Keratinocyte (primary cell): ENCODE measurements at regions not wholly inside any gene's neighbourhood (a gene's known extent, or its start where the extent isn't known, plus 50 kb on each side); places are given as distances from the start of the nearest gene placed in this dataset.

ENCODE experiments used
- DNase-seq: peaks from one replicate; pipeline ENCODE4 v3.0.0-alpha.2; 2011; ENCODE audit warnings: low read depth, missing footprints, low spot score
- FAIRE-seq: peaks from 2 replicates; lab custom pipeline; 2011; peaks lifted over from hg19 to GRCh38; lab: Jason Lieb, UNC
- H2AFZ ChIP-seq: 2 replicates; pipeline ENCODE4 v1.6.0; 2012; ENCODE audit warnings: low read length, control low read depth, inconsistent platforms; ENCODE audit not compliant: control insufficient read depth
- H3K27ac ChIP-seq: 2 replicates; pipeline ENCODE4 v1.5.1; 2011; ENCODE audit warnings: low read length; ENCODE audit not compliant: control insufficient read depth, insufficient read depth
- H3K27me3 ChIP-seq: 3 replicates; pipeline ENCODE4 v1.6.0; 2011; ENCODE audit warnings: low read length; ENCODE audit not compliant: control insufficient read depth, insufficient read depth; ENCODE audit errors: extremely low read depth
- H3K36me3 ChIP-seq, 2 experiments: 2 replicates in 1 of 2; 3 replicates in 1 of 2; pipeline ENCODE4 v1.5.1; 2011; ENCODE audit warnings: low read length in 2 of 2, mild to moderate bottlenecking in 1 of 2; ENCODE audit not compliant: control insufficient read depth in 2 of 2, insufficient read depth in 2 of 2; ENCODE audit errors: extremely low read depth in 1 of 2
- H3K4me1 ChIP-seq: 3 replicates; pipeline ENCODE4 v1.5.1; 2011; ENCODE audit warnings: low read length; ENCODE audit not compliant: control insufficient read depth, insufficient read depth; ENCODE audit errors: extremely low read depth
- H3K4me2 ChIP-seq: 3 replicates; pipeline ENCODE4 v1.6.0; 2011; ENCODE audit warnings: low read depth, low read length; ENCODE audit not compliant: control insufficient read depth, insufficient read depth; ENCODE audit errors: extremely low read depth
- H3K4me3 ChIP-seq, 3 experiments: fragments of 200-600 bp in 1 of 3; sonication (generic) in 1 of 3; 2 replicates in 2 of 3; 3 replicates in 1 of 3; pipeline ENCODE4 v1.5.1; 2011 to 2016; ENCODE audit warnings: low read length in 3 of 3, mild to moderate bottlenecking in 3 of 3, control low read depth in 2 of 3, inconsistent platforms in 1 of 3, low read depth in 1 of 3, mixed read lengths in 1 of 3, mixed run types in 1 of 3, moderate library complexity in 1 of 3; ENCODE audit not compliant: control insufficient read depth in 2 of 3, insufficient read depth in 2 of 3; ENCODE audit errors: extremely low read depth in 1 of 3
- H3K79me2 ChIP-seq: 2 replicates; pipeline ENCODE4 v1.6.0; 2012; ENCODE audit warnings: low read length; ENCODE audit not compliant: control insufficient read depth, insufficient read depth
- H3K9ac ChIP-seq: 3 replicates; pipeline ENCODE4 v1.6.0; 2011; ENCODE audit warnings: low read length; ENCODE audit not compliant: control insufficient read depth, insufficient read depth; ENCODE audit errors: extremely low read depth
- H3K9me1 ChIP-seq: 3 replicates; pipeline ENCODE4 v1.6.0; 2011; ENCODE audit warnings: low read length; ENCODE audit not compliant: control insufficient read depth, insufficient read depth; ENCODE audit errors: extremely low read depth
- H3K9me3 ChIP-seq: 2 replicates; pipeline ENCODE4 v1.5.1; 2012; ENCODE audit warnings: low read depth, low read length; ENCODE audit not compliant: control insufficient read depth
- H4K20me1 ChIP-seq: 3 replicates; pipeline ENCODE4 v1.6.0; 2011; ENCODE audit warnings: low read length; ENCODE audit not compliant: control insufficient read depth, insufficient read depth; ENCODE audit errors: extremely low read depth
- EZH2 ChIP-seq: IDR thresholded peaks from one replicate; pipeline ENCODE4 v1.6.1; 2012; ENCODE audit warnings: inconsistent platforms, mild to moderate bottlenecking, low read length, moderate library complexity
- dilution Hi-C: fragments of 300-500 bp; cut with MboI; formaldehyde crosslinking; loops from one replicate; pipeline ENCODE4 v1.7.0; 2020; ENCODE audit warnings: low sequenced_read_pairs; ENCODE audit not compliant: extremely low pct_ligation_motif_present
- TF ChIP-seq, protein P1 (sequence below), 3 experiments: IDR thresholded peaks in 1 of 3; conservative IDR thresholded peaks in 1 of 3; optimal IDR thresholded peaks in 1 of 3; 2 replicates in 2 of 3; 3 replicates in 1 of 3; pipeline versions ENCODE3 to v1.5.1; 2011; ENCODE audit warnings: low read length in 3 of 3, mild to moderate bottlenecking in 3 of 3, moderate library complexity in 2 of 3, control low read depth in 1 of 3, inconsistent platforms in 1 of 3; ENCODE audit not compliant: insufficient read depth in 2 of 3; ENCODE audit errors: extremely low read depth in 1 of 3

DNA sequence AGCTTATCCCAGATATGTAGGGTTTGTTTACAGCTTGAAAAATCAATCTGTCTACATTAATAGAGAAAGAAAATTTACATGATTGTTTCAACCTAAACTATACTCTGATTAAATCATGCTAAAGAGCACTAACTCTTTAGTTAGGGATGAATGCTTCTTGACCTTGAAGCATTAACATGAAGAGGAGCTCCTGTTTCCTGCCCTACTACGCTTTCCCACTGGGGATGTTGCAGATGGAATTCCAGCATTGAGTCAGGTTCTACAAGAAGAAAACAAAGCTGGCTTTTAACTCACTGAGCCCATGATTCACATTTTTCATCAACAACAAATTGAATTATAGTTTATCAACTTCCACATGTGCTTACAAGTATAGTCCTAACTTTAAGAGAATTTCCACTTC lies 471.3 kb downstream of the TMEM232 start:
- FAIRE-seq (no peak), DNase-seq (no peak)
- TF ChIP-seq EZH2: no peak
- TF ChIP-seq, protein P1, sequence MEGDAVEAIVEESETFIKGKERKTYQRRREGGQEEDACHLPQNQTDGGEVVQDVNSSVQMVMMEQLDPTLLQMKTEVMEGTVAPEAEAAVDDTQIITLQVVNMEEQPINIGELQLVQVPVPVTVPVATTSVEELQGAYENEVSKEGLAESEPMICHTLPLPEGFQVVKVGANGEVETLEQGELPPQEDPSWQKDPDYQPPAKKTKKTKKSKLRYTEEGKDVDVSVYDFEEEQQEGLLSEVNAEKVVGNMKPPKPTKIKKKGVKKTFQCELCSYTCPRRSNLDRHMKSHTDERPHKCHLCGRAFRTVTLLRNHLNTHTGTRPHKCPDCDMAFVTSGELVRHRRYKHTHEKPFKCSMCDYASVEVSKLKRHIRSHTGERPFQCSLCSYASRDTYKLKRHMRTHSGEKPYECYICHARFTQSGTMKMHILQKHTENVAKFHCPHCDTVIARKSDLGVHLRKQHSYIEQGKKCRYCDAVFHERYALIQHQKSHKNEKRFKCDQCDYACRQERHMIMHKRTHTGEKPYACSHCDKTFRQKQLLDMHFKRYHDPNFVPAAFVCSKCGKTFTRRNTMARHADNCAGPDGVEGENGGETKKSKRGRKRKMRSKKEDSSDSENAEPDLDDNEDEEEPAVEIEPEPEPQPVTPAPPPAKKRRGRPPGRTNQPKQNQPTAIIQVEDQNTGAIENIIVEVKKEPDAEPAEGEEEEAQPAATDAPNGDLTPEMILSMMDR (optimal IDR thresholded peaks at IDR 0.05 in 1 of 3, IDR thresholded peaks at IDR 0.05 in 1 of 3, conservative IDR thresholded peaks at IDR 0.05 in 1 of 3; ENCODE audit: extremely low read depth in 1 of 3, insufficient read depth in 2 of 3, low read length in 3 of 3): no peak
- Histone ChIP-seq H3K4me2 (no peak overlapping the region), H4K20me1 (no peaks in the 10 kb centered on the region), H2AFZ (no peak overlapping the region), H3K4me1 (no peaks in the 10 kb centered on the region), H3K9me3 (no peaks in the 10 kb centered on the region), H3K27ac (no peak overlapping the region), H3K9me1 (no peaks in the 10 kb centered on the region), H3K79me2 (no peaks in the 10 kb centered on the region), H3K4me3 (no peak overlapping the region), H3K36me3 (no peaks in the 10 kb centered on the region), H3K9ac (no peak overlapping the region), H3K27me3 (no peaks in the 10 kb centered on the region)
- dilution Hi-C loops: no loop called here

DNA sequence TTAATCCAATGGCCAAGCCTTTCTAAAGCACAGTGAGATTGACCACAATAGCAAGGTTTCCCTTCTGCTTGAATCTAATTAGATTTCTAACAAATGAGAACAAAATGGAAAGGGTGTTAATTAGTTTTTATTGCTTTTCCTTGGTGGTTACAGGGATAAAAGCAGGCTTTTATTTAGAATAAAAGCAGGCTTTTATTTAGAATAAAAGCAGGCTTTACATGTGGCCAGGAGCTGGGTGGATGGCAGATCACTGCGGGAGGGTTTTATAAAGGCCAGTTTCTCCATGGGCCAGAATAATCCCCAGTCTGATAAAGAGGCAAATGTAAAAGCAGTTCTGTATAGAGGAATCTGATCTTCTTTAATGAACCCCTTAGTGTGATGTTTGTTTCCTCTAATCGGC lies 470.2 kb downstream of the TMEM232 start:
- no peak overlapping the region for H2AFZ ChIP-seq
- no peak overlapping the region for H3K27ac ChIP-seq
- no peak for DNase-seq
- H3K27me3 ChIP-seq: no peaks in the 10 kb centered on the region
- H3K4me3 ChIP-seq: no peak overlapping the region
- FAIRE-seq: no peak
- no peaks in the 10 kb centered on the region for H3K4me1 ChIP-seq
- H4K20me1 ChIP-seq: no peaks in the 10 kb centered on the region
- no peaks in the 10 kb centered on the region for H3K9me1 ChIP-seq
- H3K79me2 ChIP-seq: no peaks in the 10 kb centered on the region
- dilution Hi-C loops: no loop called here
- H3K36me3 ChIP-seq: no peaks in the 10 kb centered on the region
- no peak for TF ChIP-seq EZH2
- TF ChIP-seq, protein P1 (optimal IDR thresholded peaks at IDR 0.05 in 1 of 3, IDR thresholded peaks at IDR 0.05 in 1 of 3, conservative IDR thresholded peaks at IDR 0.05 in 1 of 3; ENCODE audit: extremely low read depth in 1 of 3, insufficient read depth in 2 of 3, low read length in 3 of 3): no peak
- H3K9ac ChIP-seq: no peak overlapping the region
- H3K9me3 ChIP-seq: no peaks in the 10 kb centered on the region
- no peak overlapping the region for H3K4me2 ChIP-seq
